Vagina (tissue), 2 donors: ENCODE measurements at regions not wholly inside any gene's neighbourhood (a gene's known extent, or its start where the extent isn't known, plus 50 kb on each side); places are given as distances from the start of the nearest gene placed in this dataset.

Experiments used
- DNase-seq, 2 donors: peaks; one replicate each; pipeline ENCODE4 v3.0.0-alpha.2; 2017; ENCODE audit errors: extremely low spot score in 2 of 2
- H3K27ac ChIP-seq: fragments of 200-600 bp; sonication (generic); one replicate; pipeline ENCODE4 v1.5.1; 2019
- H3K27me3 ChIP-seq: fragments of 200-600 bp; sonication (generic); one replicate; pipeline ENCODE4 v1.5.1; 2019
- H3K36me3 ChIP-seq, 2 donors: fragments of 200-600 bp; sonication (generic); one replicate each; pipeline ENCODE4 v1.5.1; 2017 to 2019
- H3K4me1 ChIP-seq: fragments of 200-600 bp; sonication (generic); one replicate; pipeline ENCODE4 v1.5.1; 2019
- H3K4me3 ChIP-seq, 2 donors: fragments of 200-600 bp; sonication (generic); 1 replicate in 1 of 2; 2 replicates in 1 of 2; pipeline ENCODE4 v1.5.1; 2016 to 2019
- H3K9me3 ChIP-seq: fragments of 200-600 bp; sonication (generic); one replicate; pipeline ENCODE4 v1.5.1; 2019
- CTCF ChIP-seq, 3 experiments: fragments of 450-650 bp in 2 of 3; fragments of 200-600 bp in 1 of 3; sonication (generic) in 1 of 3; IDR thresholded peaks; one replicate each; pipeline ENCODE4 v1.5.1; 2017 to 2019; ENCODE audit warnings: antibody characterized with exemption in 3 of 3, mild to moderate bottlenecking in 2 of 3, moderate library complexity in 2 of 3
- POLR2A ChIP-seq, 2 donors: fragments of 450-650 bp; IDR thresholded peaks; one replicate each; pipeline ENCODE4 v1.6.1; 2017; ENCODE audit warnings: antibody characterized with exemption in 2 of 2, mild to moderate bottlenecking in 2 of 2, moderate library complexity in 2 of 2
- POLR2AphosphoS5 ChIP-seq, 2 donors: sonication (generic); formaldehyde crosslinking; IDR thresholded peaks; one replicate each; pipeline ENCODE4 v1.9.0; 2017; ENCODE audit warnings: antibody characterized with exemption in 2 of 2, mild to moderate bottlenecking in 2 of 2, low read depth in 1 of 2; ENCODE audit not compliant: insufficient read depth in 1 of 2
- intact Hi-C: fragments of 100-400 bp; cut with DNase I; formaldehyde crosslinking; loops from one replicate; pipeline ENCODE4 v1.15.1; 2023

- no peaks in the 10 kb centered on the region for H3K4me1 ChIP-seq
- TF ChIP-seq POLR2A (IDR thresholded peaks at IDR 0.05): no peak
- TF ChIP-seq POLR2AphosphoS5 (IDR thresholded peaks at IDR 0.05; ENCODE audit: insufficient read depth in 1 of 2, low read depth in 1 of 2): no peak
- TF ChIP-seq CTCF (IDR thresholded peaks at IDR 0.05): no peak
- no peaks in the 10 kb centered on the region for H3K27me3 ChIP-seq
- no peak overlapping the region for H3K27ac ChIP-seq
- DNase-seq: no peak
- intact Hi-C loops: no loop called here
- no peak overlapping the region for H3K4me3 ChIP-seq
- no peaks in the 10 kb centered on the region for H3K36me3 ChIP-seq
- H3K9me3 ChIP-seq: no peaks in the 10 kb centered on the region
These were observed 229.2 kb downstream of the GPAM start for GRCh38 chr10:111954386-111954785.

DNA sequence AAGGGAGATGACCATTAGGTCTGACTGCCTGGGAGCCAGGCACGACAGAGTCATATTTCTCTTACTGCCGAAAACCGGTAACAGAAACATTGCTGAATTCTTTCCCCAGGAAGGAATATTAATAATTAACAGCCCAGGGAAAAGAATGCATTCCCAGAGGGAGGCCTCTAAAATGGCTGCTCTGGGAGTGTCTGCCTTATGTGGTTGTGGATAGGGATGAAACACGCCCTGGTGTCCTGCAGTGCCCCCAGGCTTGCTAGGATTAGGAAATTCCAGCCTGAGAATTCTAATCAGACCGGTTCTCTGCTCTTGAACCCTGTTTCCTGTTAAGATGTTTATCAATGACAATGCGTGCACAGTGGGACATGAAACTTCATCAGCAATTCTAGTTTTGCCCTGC is 226.7 kb downstream of the GPAM start:
- TF ChIP-seq CTCF (IDR thresholded peaks at IDR 0.05) (no peak), POLR2A (IDR thresholded peaks at IDR 0.05) (no peak), POLR2AphosphoS5 (IDR thresholded peaks at IDR 0.05; ENCODE audit: insufficient read depth in 1 of 2, low read depth in 1 of 2) (no peak)
- H3K4me1 ChIP-seq: no peaks in the 10 kb centered on the region
- DNase-seq: no peak
- no peaks in the 10 kb centered on the region for H3K36me3 ChIP-seq
- no peaks in the 10 kb centered on the region for H3K27me3 ChIP-seq
- H3K27ac ChIP-seq: no peak overlapping the region
- H3K9me3 ChIP-seq: no peaks in the 10 kb centered on the region
- no peak overlapping the region for H3K4me3 ChIP-seq
- intact Hi-C loops: no loop called here

- Histone ChIP-seq H3K36me3 (no peaks in the 10 kb centered on the region), H3K4me1 (no peaks in the 10 kb centered on the region), H3K27me3 (no peaks in the 10 kb centered on the region), H3K4me3 (no peak overlapping the region), H3K27ac (no peak overlapping the region), H3K9me3 (no peaks in the 10 kb centered on the region)
- DNase-seq: no peak
- intact Hi-C loops: no loop called here
- TF ChIP-seq POLR2AphosphoS5 (IDR thresholded peaks at IDR 0.05; ENCODE audit: insufficient read depth in 1 of 2, low read depth in 1 of 2) (no peak), POLR2A (IDR thresholded peaks at IDR 0.05) (no peak), CTCF (IDR thresholded peaks at IDR 0.05) (no peak)
These were observed 220.6 kb downstream of the GPAM start for GRCh38 chr10:111962951-111963350.

GRCh38 chr10:111967116-111967515 is 216.4 kb downstream of the GPAM start:
- intact Hi-C loops: no loop called here

GRCh38 chr10:111967547-111967946 is 216.0 kb downstream of the GPAM start:
- H3K4me1 ChIP-seq: no peaks in the 10 kb centered on the region
- TF ChIP-seq POLR2AphosphoS5 (IDR thresholded peaks at IDR 0.05; ENCODE audit: insufficient read depth in 1 of 2, low read depth in 1 of 2) (no peak), POLR2A (IDR thresholded peaks at IDR 0.05) (no peak), CTCF (IDR thresholded peaks at IDR 0.05) (no peak)

More at GRCh38 chr10:111967116-111967515, 216.4 kb downstream of the GPAM start:
- Histone ChIP-seq H3K27ac (no peak overlapping the region), H3K27me3 (no peaks in the 10 kb centered on the region), H3K9me3 (no peaks in the 10 kb centered on the region), H3K4me3 (no peak overlapping the region), H3K36me3 (no peaks in the 10 kb centered on the region), H3K4me1 (no peaks in the 10 kb centered on the region)
- DNase-seq: no peak
- TF ChIP-seq CTCF (IDR thresholded peaks at IDR 0.05): no peak
- no peak for TF ChIP-seq POLR2A (IDR thresholded peaks at IDR 0.05)
- no peak for TF ChIP-seq POLR2AphosphoS5 (IDR thresholded peaks at IDR 0.05; ENCODE audit: insufficient read depth in 1 of 2, low read depth in 1 of 2)

More at GRCh38 chr10:111967547-111967946, 216.0 kb downstream of the GPAM start:
- Histone ChIP-seq H3K27ac (no peak overlapping the region), H3K36me3 (no peaks in the 10 kb centered on the region), H3K4me3 (no peak overlapping the region), H3K9me3 (no peaks in the 10 kb centered on the region), H3K27me3 (no peaks in the 10 kb centered on the region)
- no peak for DNase-seq
- intact Hi-C loops: no loop called here
